ENCODE measurements at regions not wholly inside any gene's neighbourhood (a gene's known extent, or its start where the extent isn't known, plus 50 kb on each side); places are given as distances from the start of the nearest gene placed in this dataset.
A peak's percentile ranks its signal among the peaks of the same experiment; 100 is the strongest.

GRCh38 chr2:57105694-57106093, 921.9 kb downstream of the CCDC85A start:
- TF ChIP-seq, protein P1, sequence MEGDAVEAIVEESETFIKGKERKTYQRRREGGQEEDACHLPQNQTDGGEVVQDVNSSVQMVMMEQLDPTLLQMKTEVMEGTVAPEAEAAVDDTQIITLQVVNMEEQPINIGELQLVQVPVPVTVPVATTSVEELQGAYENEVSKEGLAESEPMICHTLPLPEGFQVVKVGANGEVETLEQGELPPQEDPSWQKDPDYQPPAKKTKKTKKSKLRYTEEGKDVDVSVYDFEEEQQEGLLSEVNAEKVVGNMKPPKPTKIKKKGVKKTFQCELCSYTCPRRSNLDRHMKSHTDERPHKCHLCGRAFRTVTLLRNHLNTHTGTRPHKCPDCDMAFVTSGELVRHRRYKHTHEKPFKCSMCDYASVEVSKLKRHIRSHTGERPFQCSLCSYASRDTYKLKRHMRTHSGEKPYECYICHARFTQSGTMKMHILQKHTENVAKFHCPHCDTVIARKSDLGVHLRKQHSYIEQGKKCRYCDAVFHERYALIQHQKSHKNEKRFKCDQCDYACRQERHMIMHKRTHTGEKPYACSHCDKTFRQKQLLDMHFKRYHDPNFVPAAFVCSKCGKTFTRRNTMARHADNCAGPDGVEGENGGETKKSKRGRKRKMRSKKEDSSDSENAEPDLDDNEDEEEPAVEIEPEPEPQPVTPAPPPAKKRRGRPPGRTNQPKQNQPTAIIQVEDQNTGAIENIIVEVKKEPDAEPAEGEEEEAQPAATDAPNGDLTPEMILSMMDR (IDR thresholded peaks at IDR 0.05), result no peak
- TF ChIP-seq EZH2phosphoT487 (IDR thresholded peaks at IDR 0.05) (no peak), EZH2 (IDR thresholded peaks at IDR 0.05) (no peak)
- H3K27ac Mint-ChIP-seq, result no peak overlapping the region
- no peaks in the 10 kb centered on the region for H3K36me3 Mint-ChIP-seq
- Histone ChIP-seq H3K9ac (no peak overlapping the region), H3K9me3 (ENCODE audit: low read depth) (peaks cover 4% of the 10 kb centered on the region), H3K27me3 (no peaks in the 10 kb centered on the region), H3K79me2 (ENCODE audit: low read depth) (no peaks in the 10 kb centered on the region), H3F3A (ENCODE audit: low read depth) (no peaks in the 10 kb centered on the region), H4K20me1 (ENCODE audit: low read depth) (no peaks in the 10 kb centered on the region), H3K36me3 (no peaks in the 10 kb centered on the region), H2AFZ (replicated peaks) (no peak overlapping the region), H3K4me1 (no peaks in the 10 kb centered on the region), H3K27ac (no peak overlapping the region), H3K4me3 (no peak overlapping the region), H3K4me2 (no peak overlapping the region)
- peaks cover 3% of the 10 kb centered on the region for H3K9me3 Mint-ChIP-seq
- peak; percentile 7 for DNase-seq (ENCODE audit: low spot score)
- H3K4me3 Mint-ChIP-seq, result no peak overlapping the region
- H3K27me3 Mint-ChIP-seq (ENCODE audit: insufficient read depth, low read depth), result no peaks in the 10 kb centered on the region
- no peaks in the 10 kb centered on the region for H3K4me1 Mint-ChIP-seq

DNA sequence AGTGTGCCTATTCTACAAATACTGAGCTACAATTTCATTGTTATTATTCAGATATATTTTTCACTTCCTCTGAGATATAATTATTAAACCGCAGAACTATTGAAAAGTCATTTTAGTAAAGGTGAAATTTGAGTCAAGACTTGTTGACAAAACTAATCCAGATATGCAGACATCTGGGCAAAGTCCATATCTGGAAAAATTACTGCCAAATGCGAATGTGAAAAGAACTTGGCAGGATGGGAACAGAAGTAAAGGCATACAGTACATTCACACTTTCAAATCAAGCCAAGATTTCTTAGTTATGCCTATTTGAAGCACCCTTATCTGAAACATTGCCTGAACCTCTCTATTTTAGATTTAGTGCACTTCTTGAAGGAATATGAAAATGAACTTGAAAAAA, 923.6 kb downstream of the CCDC85A start:
- Mint-ChIP-seq H3K4me1 (no peaks in the 10 kb centered on the region), H3K4me3 (no peak overlapping the region), H3K27me3 (ENCODE audit: insufficient read depth, low read depth) (no peaks in the 10 kb centered on the region), H3K36me3 (no peaks in the 10 kb centered on the region), H3K27ac (no peak overlapping the region), H3K9me3 (peaks cover 3% of the 10 kb centered on the region)
- Histone ChIP-seq H3K4me3 (no peak overlapping the region), H3K9ac (no peak overlapping the region), H3K9me3 (ENCODE audit: low read depth) (no peaks in the 10 kb centered on the region), H3F3A (ENCODE audit: low read depth) (no peaks in the 10 kb centered on the region), H3K27me3 (no peaks in the 10 kb centered on the region), H3K4me1 (no peaks in the 10 kb centered on the region), H3K4me2 (no peak overlapping the region), H2AFZ (replicated peaks) (no peak overlapping the region), H4K20me1 (ENCODE audit: low read depth) (no peaks in the 10 kb centered on the region), H3K36me3 (no peaks in the 10 kb centered on the region), H3K79me2 (ENCODE audit: low read depth) (no peaks in the 10 kb centered on the region), H3K27ac (no peak overlapping the region)
- TF ChIP-seq EZH2 (IDR thresholded peaks at IDR 0.05) (no peak), EZH2phosphoT487 (IDR thresholded peaks at IDR 0.05) (no peak)
- TF ChIP-seq, protein P1 (IDR thresholded peaks at IDR 0.05), result no peak
- DNase-seq (ENCODE audit: low spot score), result no peak

DNA sequence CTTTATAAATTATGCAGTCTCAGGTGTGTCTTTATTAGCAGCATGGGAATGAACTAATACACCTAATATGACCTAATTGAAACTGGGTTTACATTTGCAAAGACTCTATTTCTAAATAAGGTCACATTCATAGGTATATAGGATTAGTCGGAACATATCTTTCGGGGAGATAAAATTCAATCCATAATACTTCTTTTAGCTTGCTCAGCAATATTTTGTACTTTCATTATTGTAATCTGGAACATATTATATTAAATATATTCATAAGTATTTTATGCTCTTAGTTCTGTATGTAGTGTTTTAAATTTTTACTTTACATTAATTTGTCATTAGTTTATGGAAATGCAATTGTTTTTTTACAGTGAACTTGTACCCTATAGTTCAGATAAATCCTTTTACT, 927.7 kb downstream of the CCDC85A start:
- H4K20me1 ChIP-seq (ENCODE audit: low read depth), result no peaks in the 10 kb centered on the region
- TF ChIP-seq, protein P1 (IDR thresholded peaks at IDR 0.05), result no peak
- TF ChIP-seq EZH2phosphoT487 (IDR thresholded peaks at IDR 0.05), result no peak
- no peak for TF ChIP-seq EZH2 (IDR thresholded peaks at IDR 0.05)
- Mint-ChIP-seq H3K4me3 (no peak overlapping the region), H3K36me3 (no peaks in the 10 kb centered on the region), H3K27me3 (ENCODE audit: insufficient read depth, low read depth) (peaks cover 4% of the 10 kb centered on the region), H3K27ac (no peak overlapping the region), H3K9me3 (peaks cover 3% of the 10 kb centered on the region), H3K4me1 (no peaks in the 10 kb centered on the region)
- no peaks in the 10 kb centered on the region for H3K9me3 ChIP-seq (ENCODE audit: low read depth)
- H3K27ac ChIP-seq, result no peak overlapping the region
- no peak overlapping the region for H3K9ac ChIP-seq
- no peaks in the 10 kb centered on the region for H3K36me3 ChIP-seq
- no peaks in the 10 kb centered on the region for H3F3A ChIP-seq (ENCODE audit: low read depth)
- no peaks in the 10 kb centered on the region for H3K4me1 ChIP-seq
- no peak overlapping the region for H2AFZ ChIP-seq (replicated peaks)
- H3K79me2 ChIP-seq (ENCODE audit: low read depth), result no peaks in the 10 kb centered on the region
- H3K4me2 ChIP-seq, result no peak overlapping the region
- DNase-seq (ENCODE audit: low spot score), result no peak
- no peaks in the 10 kb centered on the region for H3K27me3 ChIP-seq
- no peak overlapping the region for H3K4me3 ChIP-seq
